ENCODE measurements at regions not wholly inside any gene's neighbourhood (a gene's known extent, or its start where the extent isn't known, plus 50 kb on each side); places are given as distances from the start of the nearest gene placed in this dataset.

DNA sequence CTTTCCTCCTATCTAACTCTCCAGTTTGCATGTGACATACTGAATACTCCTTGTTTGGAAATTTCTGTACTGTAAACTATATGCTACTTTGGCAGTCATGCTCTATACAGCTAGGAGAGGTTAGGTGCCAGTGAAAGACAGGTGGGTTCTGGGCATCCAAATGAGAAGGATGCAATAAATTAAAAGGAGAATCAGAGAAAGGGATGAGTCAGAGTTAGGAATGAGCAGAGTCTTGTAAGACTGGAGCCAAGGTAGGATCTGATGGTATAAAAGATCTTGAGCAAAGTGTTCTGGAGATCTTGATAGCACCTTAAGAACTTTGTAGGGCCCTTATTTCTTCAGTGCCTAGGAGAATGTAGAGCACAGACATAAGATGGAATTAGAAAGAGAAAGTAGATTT, 58.7 kb upstream of the STAM2 start:
- CTCF ChIA-PET (ENCODE audit: low intra/inter-chr PET ratio): no interaction called here
- BruUV-seq (replicated peaks): no TSS peak

More for the DNA sequence above, 58.7 kb upstream of the STAM2 start:
- POLR2A ChIA-PET: interaction anchor here (0.7 kb wide), 1 partner anchor 1281 kb away, joined by 4 read pairs; no protein-coding TSS in a partner anchor
- DNase-seq (ENCODE audit: extremely low read depth in 1 of 4, low spot score in 3 of 4): no peak
- H3K4me3 ChIP-seq: no peak overlapping the region
- H3K27me3 ChIP-seq (ENCODE audit: control insufficient read depth in 2 of 2, insufficient read depth in 2 of 2, low read length in 2 of 2): peaks cover 0 to 2% of the 10 kb centered on the region in 2 experiments; a peak in 1 of 5 replicates
- H3K9ac ChIP-seq (ENCODE audit: insufficient read depth in 1 of 2, low read depth in 2 of 2, low read length in 2 of 2): no peak overlapping the region
- no peaks in the 10 kb centered on the region for H3K9me3 ChIP-seq (replicated peaks; ENCODE audit: control insufficient read depth, insufficient read depth, low read depth, low read length)
- no peaks in the 10 kb centered on the region for H3K9me1 ChIP-seq (ENCODE audit: control insufficient read depth, insufficient read depth, low read length)
- H3K4me1 ChIP-seq (replicated peaks in 1 of 2; ENCODE audit: control insufficient read depth in 2 of 2, insufficient read depth in 2 of 2, low read length in 2 of 2): no peaks in the 10 kb centered on the region
- no peaks in the 10 kb centered on the region for H3K79me2 ChIP-seq (ENCODE audit: control insufficient read depth, insufficient read depth, low read length)
- no peaks in the 10 kb centered on the region for H3K36me3 ChIP-seq (ENCODE audit: control insufficient read depth, insufficient read depth, low read length)
- in situ Hi-C loops (cut with MboI): no loop called here
- no peaks in the 10 kb centered on the region for H4K20me1 ChIP-seq (replicated peaks; ENCODE audit: control insufficient read depth, insufficient read depth, low read length)
- no peak for ATAC-seq
- no peak overlapping the region for H3K27ac ChIP-seq (ENCODE audit: extremely low read depth, low read depth, low read length)
- FAIRE-seq: no peak
- H3K4me2 ChIP-seq (ENCODE audit: insufficient read depth, low read length): no peak overlapping the region
- no peak for TF ChIP-seq HDAC2 (IDR thresholded peaks at IDR 0.05)
- no peak for TF ChIP-seq ZNF512 (tag; IDR thresholded peaks at IDR 0.05)
- intact Hi-C loops (cut with micrococcal nuclease): no loop called here
- no peak overlapping the region for H2AFZ ChIP-seq (ENCODE audit: low read depth, low read length)
